HL-60 (cell line): ENCODE measurements at regions not wholly inside any gene's neighbourhood (a gene's known extent, or its start where the extent isn't known, plus 50 kb on each side); places are given as distances from the start of the nearest gene placed in this dataset.

Source experiments
- DNase-seq, 2 experiments: peaks; one replicate each; pipeline ENCODE4 v3.0.0-alpha.2; 2010 to 2020; ENCODE audit warnings: low read depth in 1 of 2, low spot score in 1 of 2
- H3K27ac ChIP-seq: fragments of 250-450 bp; sonication (Bioruptor Pico); replicated peaks from 2 replicates; pipeline ENCODE4 v1.5.1; 2020; ENCODE audit warnings: mild to moderate bottlenecking, moderate library complexity
- H3K27me3 ChIP-seq: fragments of 250-450 bp; sonication (Bioruptor Pico); 2 replicates; pipeline ENCODE4 v1.5.1; 2021; ENCODE audit warnings: mild to moderate bottlenecking, moderate library complexity; ENCODE audit not compliant: insufficient read depth, poor library complexity, severe bottlenecking
- H3K4me3 ChIP-seq: replicated peaks from 2 replicates; pipeline ENCODE4 v1.5.1; 2011; ENCODE audit warnings: mild to moderate bottlenecking, control low read depth, low read length; ENCODE audit not compliant: insufficient read depth
- CTCF ChIP-seq: IDR thresholded peaks from one replicate; pipeline ENCODE4 v1.5.1; 2011; ENCODE audit warnings: low read length, control low read depth, inconsistent platforms; ENCODE audit not compliant: insufficient read depth
- GABPA ChIP-seq: IDR thresholded peaks from 2 replicates; pipeline ENCODE4 v1.6.1; 2012; ENCODE audit warnings: low read depth
- POLR2AphosphoS5 ChIP-seq: IDR thresholded peaks from 2 replicates; pipeline ENCODE4 v1.6.1; 2012; ENCODE audit warnings: low read depth
- REST ChIP-seq: IDR thresholded peaks from 2 replicates; pipeline ENCODE4 v1.6.1; 2012; ENCODE audit warnings: low read depth; ENCODE audit not compliant: insufficient replicate concordance
- SPI1 ChIP-seq: IDR thresholded peaks from 2 replicates; pipeline ENCODE4 v1.6.1; 2012; ENCODE audit warnings: low read depth, mild to moderate bottlenecking, borderline replicate concordance

DNA sequence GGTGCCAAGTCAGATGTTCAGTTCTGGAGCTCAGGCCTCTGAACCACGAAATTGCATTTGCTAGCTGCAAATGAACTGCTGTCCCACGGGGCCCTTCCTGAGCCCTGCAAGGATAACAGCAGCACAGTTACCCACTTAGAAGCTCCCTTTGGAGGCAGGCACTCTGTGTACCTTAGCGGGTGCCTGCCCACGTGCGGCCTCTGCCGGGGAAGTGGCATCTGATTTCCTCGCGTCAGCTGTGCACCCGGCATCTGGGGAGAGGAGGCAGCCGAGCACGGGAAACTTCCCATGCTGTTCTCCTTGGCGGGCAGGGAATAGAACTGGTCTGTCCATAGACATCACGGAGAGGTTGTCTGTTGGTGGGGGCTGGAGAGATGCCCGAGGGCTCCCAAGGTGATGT is 148.0 kb upstream of the C1orf174 start:
- Histone ChIP-seq H3K4me3 (no peak overlapping the region), H3K27me3 (no peaks in the 10 kb centered on the region), H3K27ac (no peak overlapping the region)
- TF ChIP-seq SPI1 (no peak), CTCF (no peak)
- DNase-seq, result no peak

GRCh38 chr1:4048921-4049320 is 148.8 kb upstream of the C1orf174 start:
- no peak for DNase-seq
- TF ChIP-seq GABPA, result no peak
- no peak for TF ChIP-seq CTCF
- no peak for TF ChIP-seq SPI1
- no peak for TF ChIP-seq REST
- no peak for TF ChIP-seq POLR2AphosphoS5
- no peak overlapping the region for H3K27ac ChIP-seq
- no peak overlapping the region for H3K4me3 ChIP-seq
- no peaks in the 10 kb centered on the region for H3K27me3 ChIP-seq

GRCh38 chr1:4050998-4051397 is 150.9 kb upstream of the C1orf174 start:
- no peak for DNase-seq
- H3K27me3 ChIP-seq, result no peaks in the 10 kb centered on the region
- H3K4me3 ChIP-seq, result no peak overlapping the region
- TF ChIP-seq REST (no peak), GABPA (no peak), SPI1 (no peak), POLR2AphosphoS5 (no peak), CTCF (no peak)
- H3K27ac ChIP-seq, result no peak overlapping the region

GRCh38 chr1:4052657-4053056 is 152.6 kb upstream of the C1orf174 start:
- H3K27me3 ChIP-seq, result no peaks in the 10 kb centered on the region
- TF ChIP-seq POLR2AphosphoS5 (no peak), CTCF (no peak), GABPA (no peak), REST (no peak), SPI1 (no peak)
- H3K27ac ChIP-seq, result no peak overlapping the region
- H3K4me3 ChIP-seq, result no peak overlapping the region
- no peak for DNase-seq
